ENCODE measurements at regions not wholly inside any gene's neighbourhood (a gene's known extent, or its start where the extent isn't known, plus 50 kb on each side); places are given as distances from the start of the nearest gene placed in this dataset.

- DNase-seq: peak in 1 of 5 donors; percentile 29
- Histone ChIP-seq H3K27ac (ENCODE audit: low read depth, low read length) (no peak overlapping the region), H3K9me3 (ENCODE audit: low read length) (no peaks in the 10 kb centered on the region), H3K27me3 (ENCODE audit: insufficient read depth, low read length, poor library complexity, severe bottlenecking) (no peaks in the 10 kb centered on the region), H3K4me3 (ENCODE audit: low read length) (no peak overlapping the region), H3K4me1 (ENCODE audit: insufficient read depth, low read length) (no peaks in the 10 kb centered on the region), H3K36me3 (ENCODE audit: insufficient read depth, low read length) (no peaks in the 10 kb centered on the region)
- H3K27ac Mint-ChIP-seq: peak overlapping the region in 1 of 8 donors; percentile 70
- POLR2A ChIA-PET: no interaction called here
- peaks cover 0 to 9% (median 0%) of the 10 kb centered on the region in 5 donors for H3K9me3 Mint-ChIP-seq
- H3K36me3 Mint-ChIP-seq: no peaks in the 10 kb centered on the region
- CTCF ChIA-PET: no interaction called here
- H3K27me3 Mint-ChIP-seq: peaks cover 0 to 3% of the 10 kb centered on the region in 2 donors
- H3K4me3 Mint-ChIP-seq: no peak overlapping the region
- H3K4me1 Mint-ChIP-seq: no peaks in the 10 kb centered on the region
Measured at GRCh38 chr2:16142383-16143361, 202.3 kb downstream of the MYCN start.

GRCh38 chr2:16141641-16141921, 201.2 kb downstream of the MYCN start:
- H3K9me3 Mint-ChIP-seq: peaks cover 0 to 9% (median under 1%) of the 10 kb centered on the region in 5 donors
- ChIA-PET CTCF (no interaction called here), POLR2A (no interaction called here)
- H3K36me3 Mint-ChIP-seq: no peaks in the 10 kb centered on the region
- no peak overlapping the region for H3K4me3 Mint-ChIP-seq
- Histone ChIP-seq H3K9me3 (ENCODE audit: low read length) (no peaks in the 10 kb centered on the region), H3K36me3 (ENCODE audit: insufficient read depth, low read length) (no peaks in the 10 kb centered on the region), H3K4me1 (ENCODE audit: insufficient read depth, low read length) (no peaks in the 10 kb centered on the region), H3K27ac (ENCODE audit: low read depth, low read length) (no peak overlapping the region), H3K4me3 (ENCODE audit: low read length) (no peak overlapping the region), H3K27me3 (ENCODE audit: insufficient read depth, low read length, poor library complexity, severe bottlenecking) (no peaks in the 10 kb centered on the region)
- peaks cover 0 to 3% of the 10 kb centered on the region in 2 donors for H3K27me3 Mint-ChIP-seq
- H3K4me1 Mint-ChIP-seq: no peaks in the 10 kb centered on the region
- no peak for DNase-seq
- no peak overlapping the region for H3K27ac Mint-ChIP-seq

- H3K27ac Mint-ChIP-seq: peak overlapping the region in 1 of 8 donors; percentile 21
Measured at GRCh38 chr2:16140771-16141640, 200.7 kb downstream of the MYCN start.

GRCh38 chr2:16139663-16140615, 199.6 kb downstream of the MYCN start:
- H3K4me1 Mint-ChIP-seq: no peaks in the 10 kb centered on the region

More at GRCh38 chr2:16140771-16141640, 200.7 kb downstream of the MYCN start:
- ChIA-PET CTCF (no interaction called here), POLR2A (no interaction called here)
- peaks cover 0 to 9% (median 2%) of the 10 kb centered on the region in 5 donors for H3K9me3 Mint-ChIP-seq
- DNase-seq: no peak
- H3K4me1 Mint-ChIP-seq: no peaks in the 10 kb centered on the region
- H3K36me3 ChIP-seq (ENCODE audit: insufficient read depth, low read length): no peaks in the 10 kb centered on the region
- H3K4me1 ChIP-seq (ENCODE audit: insufficient read depth, low read length): no peaks in the 10 kb centered on the region
- no peak overlapping the region for H3K4me3 ChIP-seq (ENCODE audit: low read length)
- no peak overlapping the region for H3K4me3 Mint-ChIP-seq
- H3K36me3 Mint-ChIP-seq: no peaks in the 10 kb centered on the region
- no peaks in the 10 kb centered on the region for H3K27me3 ChIP-seq (ENCODE audit: insufficient read depth, low read length, poor library complexity, severe bottlenecking)
- no peak overlapping the region for H3K27ac ChIP-seq (ENCODE audit: low read depth, low read length)
- no peaks in the 10 kb centered on the region for H3K9me3 ChIP-seq (ENCODE audit: low read length)
- peaks cover 0 to 3% of the 10 kb centered on the region in 2 donors for H3K27me3 Mint-ChIP-seq

GRCh38 chr2:16138811-16139662, 198.7 kb downstream of the MYCN start:
- Histone ChIP-seq H3K4me1 (ENCODE audit: insufficient read depth, low read length) (no peaks in the 10 kb centered on the region), H3K36me3 (ENCODE audit: insufficient read depth, low read length) (no peaks in the 10 kb centered on the region), H3K27ac (ENCODE audit: low read depth, low read length) (no peak overlapping the region), H3K27me3 (ENCODE audit: insufficient read depth, low read length, poor library complexity, severe bottlenecking) (no peaks in the 10 kb centered on the region), H3K9me3 (ENCODE audit: low read length) (no peaks in the 10 kb centered on the region), H3K4me3 (ENCODE audit: low read length) (no peak overlapping the region)
- POLR2A ChIA-PET: no interaction called here
- Mint-ChIP-seq H3K36me3 (no peaks in the 10 kb centered on the region), H3K9me3 (peaks cover 0 to 12% (median 4%) of the 10 kb centered on the region in 5 donors), H3K4me1 (no peaks in the 10 kb centered on the region), H3K27me3 (peaks cover 0 to 5% of the 10 kb centered on the region in 2 donors), H3K27ac (no peak overlapping the region), H3K4me3 (no peak overlapping the region)
- CTCF ChIA-PET: no interaction called here
- DNase-seq: no peak

More at GRCh38 chr2:16139663-16140615, 199.6 kb downstream of the MYCN start:
- H3K27me3 Mint-ChIP-seq: peaks cover 0 to 5% of the 10 kb centered on the region in 2 donors
- H3K4me3 ChIP-seq (ENCODE audit: low read length): no peak overlapping the region
- H3K36me3 ChIP-seq (ENCODE audit: insufficient read depth, low read length): no peaks in the 10 kb centered on the region
- no peak overlapping the region for H3K27ac Mint-ChIP-seq
- peaks cover 0 to 9% (median 2%) of the 10 kb centered on the region in 5 donors for H3K9me3 Mint-ChIP-seq
- no peaks in the 10 kb centered on the region for H3K36me3 Mint-ChIP-seq
- ChIA-PET CTCF (no interaction called here), POLR2A (no interaction called here)
- H3K27me3 ChIP-seq (ENCODE audit: insufficient read depth, low read length, poor library complexity, severe bottlenecking): no peaks in the 10 kb centered on the region
- DNase-seq: no peak
- no peaks in the 10 kb centered on the region for H3K9me3 ChIP-seq (ENCODE audit: low read length)
- H3K27ac ChIP-seq (ENCODE audit: low read depth, low read length): no peak overlapping the region
- no peaks in the 10 kb centered on the region for H3K4me1 ChIP-seq (ENCODE audit: insufficient read depth, low read length)
- H3K4me3 Mint-ChIP-seq: no peak overlapping the region

GRCh38 chr2:16137080-16137755, 196.9 kb downstream of the MYCN start:
- POLR2A ChIA-PET: no interaction called here
- Histone ChIP-seq H3K4me3 (ENCODE audit: low read length) (no peak overlapping the region), H3K27ac (ENCODE audit: low read depth, low read length) (no peak overlapping the region), H3K36me3 (ENCODE audit: insufficient read depth, low read length) (no peaks in the 10 kb centered on the region), H3K4me1 (ENCODE audit: insufficient read depth, low read length) (no peaks in the 10 kb centered on the region), H3K27me3 (ENCODE audit: insufficient read depth, low read length, poor library complexity, severe bottlenecking) (no peaks in the 10 kb centered on the region), H3K9me3 (ENCODE audit: low read length) (no peaks in the 10 kb centered on the region)
- no peaks in the 10 kb centered on the region for H3K36me3 Mint-ChIP-seq
- no peak for DNase-seq
- CTCF ChIA-PET: no interaction called here
- H3K27ac Mint-ChIP-seq: no peak overlapping the region
- no peak overlapping the region for H3K4me3 Mint-ChIP-seq
- H3K4me1 Mint-ChIP-seq: no peaks in the 10 kb centered on the region
- peaks cover 0 to 5% of the 10 kb centered on the region in 2 donors for H3K27me3 Mint-ChIP-seq
- H3K9me3 Mint-ChIP-seq: peaks cover 0 to 8% (median 4%) of the 10 kb centered on the region in 5 donors
